ENCODE measurements at regions not wholly inside any gene's neighbourhood (a gene's known extent, or its start where the extent isn't known, plus 50 kb on each side); places are given as distances from the start of the nearest gene placed in this dataset.
"Not testable (repeated sequence)": the region's sequence is repeated elsewhere in the genome, so short reads cannot be mapped to it uniquely, and the experiment has no call there.

GRCh38 chr2:130258356-130258755 is 60.1 kb upstream of the TUBA3E start:
- TF ChIP-seq, protein P1, sequence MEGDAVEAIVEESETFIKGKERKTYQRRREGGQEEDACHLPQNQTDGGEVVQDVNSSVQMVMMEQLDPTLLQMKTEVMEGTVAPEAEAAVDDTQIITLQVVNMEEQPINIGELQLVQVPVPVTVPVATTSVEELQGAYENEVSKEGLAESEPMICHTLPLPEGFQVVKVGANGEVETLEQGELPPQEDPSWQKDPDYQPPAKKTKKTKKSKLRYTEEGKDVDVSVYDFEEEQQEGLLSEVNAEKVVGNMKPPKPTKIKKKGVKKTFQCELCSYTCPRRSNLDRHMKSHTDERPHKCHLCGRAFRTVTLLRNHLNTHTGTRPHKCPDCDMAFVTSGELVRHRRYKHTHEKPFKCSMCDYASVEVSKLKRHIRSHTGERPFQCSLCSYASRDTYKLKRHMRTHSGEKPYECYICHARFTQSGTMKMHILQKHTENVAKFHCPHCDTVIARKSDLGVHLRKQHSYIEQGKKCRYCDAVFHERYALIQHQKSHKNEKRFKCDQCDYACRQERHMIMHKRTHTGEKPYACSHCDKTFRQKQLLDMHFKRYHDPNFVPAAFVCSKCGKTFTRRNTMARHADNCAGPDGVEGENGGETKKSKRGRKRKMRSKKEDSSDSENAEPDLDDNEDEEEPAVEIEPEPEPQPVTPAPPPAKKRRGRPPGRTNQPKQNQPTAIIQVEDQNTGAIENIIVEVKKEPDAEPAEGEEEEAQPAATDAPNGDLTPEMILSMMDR (IDR thresholded peaks at IDR 0.05; ENCODE audit: borderline replicate concordance, control extremely low read depth, extremely low read depth, insufficient read depth, missing control alignments), result no peak

GRCh38 chr2:130252880-130253645 is 54.8 kb upstream of the TUBA3E start:
- in situ Hi-C loops (cut with MboI; ENCODE audit: low sequenced_read_pairs, unreplicated experiment), result no loop called here
- no peak for DNase-seq (ENCODE audit: low spot score)
- TF ChIP-seq, protein P1 (IDR thresholded peaks at IDR 0.05; ENCODE audit: borderline replicate concordance, control extremely low read depth, extremely low read depth, insufficient read depth, missing control alignments), result no peak

More at GRCh38 chr2:130258356-130258755, 60.1 kb upstream of the TUBA3E start:
- no peak for DNase-seq (ENCODE audit: low spot score)
- in situ Hi-C loops (cut with MboI; ENCODE audit: low sequenced_read_pairs, unreplicated experiment), result no loop called here

- TF ChIP-seq, protein P1 (IDR thresholded peaks at IDR 0.05; ENCODE audit: borderline replicate concordance, control extremely low read depth, extremely low read depth, insufficient read depth, missing control alignments), result no peak
- DNase-seq (ENCODE audit: low spot score), result no peak
- in situ Hi-C loops (cut with MboI; ENCODE audit: low sequenced_read_pairs, unreplicated experiment), result no loop called here
Measured at GRCh38 chr2:130251873-130252620, 53.8 kb upstream of the TUBA3E start.

DNA sequence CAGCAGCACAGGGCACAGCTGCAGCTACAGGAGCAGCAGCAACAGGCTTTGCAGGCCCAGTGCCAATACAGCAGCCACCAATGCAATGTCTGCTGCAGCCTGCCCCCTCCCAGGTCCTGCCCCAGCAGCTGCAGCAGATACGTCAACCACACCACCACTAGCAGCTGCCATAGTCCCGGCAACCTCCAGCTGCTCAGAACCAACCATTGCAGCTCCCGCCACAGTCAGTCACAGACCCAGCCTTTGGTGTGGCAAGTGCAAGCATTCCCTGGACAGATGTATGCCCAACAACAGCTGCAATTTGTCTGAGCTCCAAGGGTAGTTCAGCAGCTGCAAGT is 53.3 kb upstream of the TUBA3E start:
- DNase-seq (ENCODE audit: low spot score), result peak; percentile 23
- in situ Hi-C loops (cut with MboI; ENCODE audit: low sequenced_read_pairs, unreplicated experiment), result no loop called here
- TF ChIP-seq, protein P1 (IDR thresholded peaks at IDR 0.05; ENCODE audit: borderline replicate concordance, control extremely low read depth, extremely low read depth, insufficient read depth, missing control alignments), result no peak

- in situ Hi-C loops (cut with MboI; ENCODE audit: low sequenced_read_pairs, unreplicated experiment); DNase-seq (ENCODE audit: low spot score): not testable (repeated sequence)
Measured at GRCh38 chr2:130248355-130248754, 50.1 kb upstream of the TUBA3E start.
